NB4 (cell line): ENCODE measurements at regions not wholly inside any gene's neighbourhood (a gene's known extent, or its start where the extent isn't known, plus 50 kb on each side); places are given as distances from the start of the nearest gene placed in this dataset.

ENCODE experiments used
- MYC ChIP-seq: IDR thresholded peaks from 2 replicates; pipeline ENCODE4 v1.6.1; 2011; ENCODE audit warnings: low read depth, low read length
- POLR2A ChIP-seq: IDR thresholded peaks from 2 replicates; pipeline ENCODE4 v1.6.1; 2011; ENCODE audit warnings: mild to moderate bottlenecking; ENCODE audit not compliant: insufficient read length; ENCODE audit errors: extremely low read depth
- TF ChIP-seq, protein P1 (sequence below): IDR thresholded peaks from one replicate; pipeline ENCODE4 v1.5.1; 2012; ENCODE audit warnings: low read depth, low read length
- TF ChIP-seq, protein P2 (sequence below): IDR thresholded peaks from 2 replicates; pipeline ENCODE4 v1.6.1; 2011; ENCODE audit warnings: low read depth, low read length

DNA sequence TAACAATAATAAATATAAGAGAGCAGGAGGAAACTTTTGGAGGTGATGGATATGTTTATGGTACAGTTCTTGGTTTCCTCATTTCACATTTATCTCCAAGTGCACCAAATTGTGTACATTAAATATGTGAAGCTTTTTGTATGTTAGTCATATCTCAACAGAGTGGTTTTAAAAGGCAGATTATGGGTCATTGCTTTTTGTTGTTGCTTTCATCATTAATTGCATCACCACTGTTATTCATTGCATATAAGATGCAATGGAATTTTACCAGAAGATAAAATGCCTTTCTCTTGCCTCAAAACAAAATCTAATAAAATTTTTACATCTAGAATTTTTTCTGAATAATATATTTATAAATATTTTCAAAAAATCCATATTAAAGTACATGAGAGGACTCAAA, 1198.9 kb upstream of the GBE1 start:
- TF ChIP-seq, protein P1, sequence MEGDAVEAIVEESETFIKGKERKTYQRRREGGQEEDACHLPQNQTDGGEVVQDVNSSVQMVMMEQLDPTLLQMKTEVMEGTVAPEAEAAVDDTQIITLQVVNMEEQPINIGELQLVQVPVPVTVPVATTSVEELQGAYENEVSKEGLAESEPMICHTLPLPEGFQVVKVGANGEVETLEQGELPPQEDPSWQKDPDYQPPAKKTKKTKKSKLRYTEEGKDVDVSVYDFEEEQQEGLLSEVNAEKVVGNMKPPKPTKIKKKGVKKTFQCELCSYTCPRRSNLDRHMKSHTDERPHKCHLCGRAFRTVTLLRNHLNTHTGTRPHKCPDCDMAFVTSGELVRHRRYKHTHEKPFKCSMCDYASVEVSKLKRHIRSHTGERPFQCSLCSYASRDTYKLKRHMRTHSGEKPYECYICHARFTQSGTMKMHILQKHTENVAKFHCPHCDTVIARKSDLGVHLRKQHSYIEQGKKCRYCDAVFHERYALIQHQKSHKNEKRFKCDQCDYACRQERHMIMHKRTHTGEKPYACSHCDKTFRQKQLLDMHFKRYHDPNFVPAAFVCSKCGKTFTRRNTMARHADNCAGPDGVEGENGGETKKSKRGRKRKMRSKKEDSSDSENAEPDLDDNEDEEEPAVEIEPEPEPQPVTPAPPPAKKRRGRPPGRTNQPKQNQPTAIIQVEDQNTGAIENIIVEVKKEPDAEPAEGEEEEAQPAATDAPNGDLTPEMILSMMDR: no peak
- TF ChIP-seq POLR2A (no peak), MYC (no peak)
- TF ChIP-seq, protein P2, sequence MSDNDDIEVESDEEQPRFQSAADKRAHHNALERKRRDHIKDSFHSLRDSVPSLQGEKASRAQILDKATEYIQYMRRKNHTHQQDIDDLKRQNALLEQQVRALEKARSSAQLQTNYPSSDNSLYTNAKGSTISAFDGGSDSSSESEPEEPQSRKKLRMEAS: no peak
